ENCODE measurements at regions not wholly inside any gene's neighbourhood (a gene's known extent, or its start where the extent isn't known, plus 50 kb on each side); places are given as distances from the start of the nearest gene placed in this dataset.

DNA sequence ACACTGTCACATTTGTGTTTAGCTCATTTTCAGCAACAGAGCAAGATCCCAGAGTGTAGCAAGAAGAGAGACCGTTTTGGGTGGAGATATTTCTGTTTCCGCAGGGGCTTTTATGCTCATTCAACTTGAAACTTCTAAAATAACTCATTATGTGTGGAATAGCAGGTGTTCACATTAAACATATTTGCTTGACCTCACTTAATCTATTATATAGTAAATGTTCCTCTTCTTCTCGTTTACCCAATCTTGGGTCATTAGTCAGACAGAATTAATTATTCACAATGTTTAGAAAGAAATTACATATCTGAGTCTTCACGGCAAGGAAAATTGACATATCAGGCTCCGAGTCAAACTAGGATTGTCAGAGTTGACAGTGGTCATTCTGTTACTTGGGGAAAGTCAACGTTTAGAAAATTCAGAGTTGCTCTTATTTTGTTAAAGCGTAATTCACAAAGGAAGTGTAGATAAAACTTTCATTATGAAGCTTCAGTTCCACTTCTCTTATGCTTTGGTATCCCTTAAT is 222.9 kb downstream of the TPRG1 start:
- peak; percentile 74 for TF ChIP-seq TCF3 (IDR thresholded peaks at IDR 0.05; ENCODE audit: borderline replicate concordance, insufficient read depth, low read depth, low read length)
- no peak for TF ChIP-seq MYC (IDR thresholded peaks at IDR 0.05; ENCODE audit: insufficient read depth, insufficient read length, insufficient replicate concordance, low read length, severe bottlenecking)
- TF ChIP-seq HCFC1 (IDR thresholded peaks at IDR 0.05; ENCODE audit: low read length) = no peak
- TF ChIP-seq SREBF2 (IDR thresholded peaks at IDR 0.05; ENCODE audit: low read length) = no peak
- TF ChIP-seq POLR2A (IDR thresholded peaks at IDR 0.05; ENCODE audit: low read depth, low read length) = no peak
- peak; percentile 69; the same call in 1 of the 2 replicates for TF ChIP-seq BCL11A (IDR thresholded peaks at IDR 0.05; ENCODE audit: low read depth, low read length)
- TF ChIP-seq CTCF (IDR thresholded peaks at IDR 0.05 in 2 of 3, conservative IDR thresholded peaks at IDR 0.05 in 1 of 3; ENCODE audit: control insufficient read depth in 2 of 3, extremely low read depth in 1 of 3, insufficient read depth in 1 of 3, low read depth in 3 of 3, low read length in 3 of 3) = no peak
- TF ChIP-seq, protein P1, sequence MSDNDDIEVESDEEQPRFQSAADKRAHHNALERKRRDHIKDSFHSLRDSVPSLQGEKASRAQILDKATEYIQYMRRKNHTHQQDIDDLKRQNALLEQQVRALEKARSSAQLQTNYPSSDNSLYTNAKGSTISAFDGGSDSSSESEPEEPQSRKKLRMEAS (IDR thresholded peaks at IDR 0.05; ENCODE audit: low read depth, low read length) = no peak
- TF ChIP-seq EZH2 (IDR thresholded peaks at IDR 0.05; ENCODE audit: borderline replicate concordance, control insufficient read depth, low read depth, low read length) = no peak
- TF ChIP-seq CREB1 (IDR thresholded peaks at IDR 0.05; ENCODE audit: low read depth) = no peak

All from GM12878 (cell line).